Gastrocnemius medialis (tissue), 4 donors: ENCODE measurements at regions not wholly inside any gene's neighbourhood (a gene's known extent, or its start where the extent isn't known, plus 50 kb on each side); places are given as distances from the start of the nearest gene placed in this dataset.

ENCODE experiments used
- ATAC-seq, 2 donors: fragments of 150-250 bp; one replicate each; pipeline ENCODE4 v1.9.1; 2016
- DNase-seq, 2 donors: peaks; one replicate each; pipeline ENCODE4 v3.0.0-alpha.2; 2019
- H3K27ac ChIP-seq, 4 donors: fragments of 200-600 bp; sonication (generic); 1 replicate in 1 of 4; 2 replicates in 3 of 4; pipeline ENCODE4 v1.5.1; 2016 to 2018; ENCODE audit warnings: mild to moderate bottlenecking in 2 of 4, moderate library complexity in 1 of 4
- H3K27me3 ChIP-seq, 3 donors: fragments of 200-600 bp; sonication (generic) in 2 of 3; 1 replicate in 1 of 3; 2 replicates in 2 of 3; pipeline versions ENCODE4 v1.5.1 to v1.6.0; 2016 to 2019; ENCODE audit warnings: mild to moderate bottlenecking in 1 of 3, moderate library complexity in 1 of 3
- H3K36me3 ChIP-seq, 2 donors: fragments of 200-600 bp; sonication (generic) in 1 of 2; one replicate each; pipeline ENCODE4 v1.5.1; 2017 to 2018
- H3K4me1 ChIP-seq, 2 donors: fragments of 200-600 bp; sonication (generic) in 1 of 2; one replicate each; pipeline ENCODE4 v1.5.1; 2016 to 2017; ENCODE audit warnings: mild to moderate bottlenecking in 2 of 2
- H3K4me3 ChIP-seq, 4 donors: fragments of 200-600 bp; sonication (generic) in 3 of 4; 1 replicate in 1 of 4; 2 replicates in 3 of 4; pipeline ENCODE4 v1.5.1; 2016 to 2019; ENCODE audit warnings: mild to moderate bottlenecking in 2 of 4
- H3K9me3 ChIP-seq, 3 donors: fragments of 200-600 bp; sonication (generic) in 2 of 3; 1 replicate in 1 of 3; 2 replicates in 2 of 3; pipeline ENCODE4 v1.5.1; 2016 to 2019
- POLR2A ChIP-seq, 2 donors: fragments of 450-650 bp; IDR thresholded peaks; one replicate each; pipeline ENCODE4 v1.6.1; 2017; ENCODE audit warnings: antibody characterized with exemption in 2 of 2, mild to moderate bottlenecking in 2 of 2, moderate library complexity in 2 of 2
- in situ Hi-C, 4 donors: fragments of 200-750 bp; cut with MboI; loops; one replicate each; pipeline versions ENCODE4 v1.15.0 to v1.8.0; 2017; ENCODE audit warnings: low sequenced_read_pairs in 4 of 4
- intact Hi-C: fragments of 100-400 bp; cut with DNase I; formaldehyde crosslinking; loops from one replicate; pipeline ENCODE4 v1.15.1; 2023; ENCODE audit warnings: low total_unique reads
- TF ChIP-seq, protein P1 (sequence below), 5 experiments: fragments of 450-650 bp in 3 of 5; fragments of 200-600 bp in 2 of 5; sonication (generic) in 2 of 5; IDR thresholded peaks in 4 of 5; conservative IDR thresholded peaks in 1 of 5; 1 replicate in 4 of 5; 2 replicates in 1 of 5; pipeline ENCODE4 v1.5.1; 2016 to 2019; ENCODE audit warnings: antibody characterized with exemption in 5 of 5, mild to moderate bottlenecking in 3 of 5, moderate library complexity in 3 of 5

DNA sequence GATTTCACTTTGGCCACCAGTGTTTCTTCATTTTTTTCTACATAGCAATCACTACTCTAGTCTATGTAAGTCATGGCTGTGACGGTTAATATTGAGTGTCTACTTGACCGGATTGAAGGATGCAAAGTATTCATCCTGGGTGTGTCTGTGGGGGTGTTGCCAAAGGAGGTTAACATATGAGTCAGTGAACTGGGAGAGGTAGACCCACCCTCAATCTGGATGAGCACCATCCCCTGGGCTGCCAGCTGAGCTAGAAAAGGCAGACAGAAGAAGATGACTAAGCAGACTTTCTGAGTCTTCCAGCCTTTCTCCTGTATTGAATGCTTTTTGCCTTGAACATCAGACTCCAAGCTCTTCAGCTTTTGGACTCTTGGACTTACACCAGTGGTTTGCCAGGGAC is 265.0 kb upstream of the SLC8A1 start:
- Histone ChIP-seq H3K4me1 (no peaks in the 10 kb centered on the region), H3K4me3 (no peak overlapping the region), H3K27me3 (no peaks in the 10 kb centered on the region), H3K27ac (no peak overlapping the region), H3K9me3 (no peaks in the 10 kb centered on the region), H3K36me3 (no peaks in the 10 kb centered on the region)
- ATAC-seq (peak in 1 of 2 donors; percentile 36), DNase-seq (peak in 1 of 2 donors; percentile 35)
- intact Hi-C loops (no loop called here), in situ Hi-C loops (no loop called here)
- TF ChIP-seq, protein P1, sequence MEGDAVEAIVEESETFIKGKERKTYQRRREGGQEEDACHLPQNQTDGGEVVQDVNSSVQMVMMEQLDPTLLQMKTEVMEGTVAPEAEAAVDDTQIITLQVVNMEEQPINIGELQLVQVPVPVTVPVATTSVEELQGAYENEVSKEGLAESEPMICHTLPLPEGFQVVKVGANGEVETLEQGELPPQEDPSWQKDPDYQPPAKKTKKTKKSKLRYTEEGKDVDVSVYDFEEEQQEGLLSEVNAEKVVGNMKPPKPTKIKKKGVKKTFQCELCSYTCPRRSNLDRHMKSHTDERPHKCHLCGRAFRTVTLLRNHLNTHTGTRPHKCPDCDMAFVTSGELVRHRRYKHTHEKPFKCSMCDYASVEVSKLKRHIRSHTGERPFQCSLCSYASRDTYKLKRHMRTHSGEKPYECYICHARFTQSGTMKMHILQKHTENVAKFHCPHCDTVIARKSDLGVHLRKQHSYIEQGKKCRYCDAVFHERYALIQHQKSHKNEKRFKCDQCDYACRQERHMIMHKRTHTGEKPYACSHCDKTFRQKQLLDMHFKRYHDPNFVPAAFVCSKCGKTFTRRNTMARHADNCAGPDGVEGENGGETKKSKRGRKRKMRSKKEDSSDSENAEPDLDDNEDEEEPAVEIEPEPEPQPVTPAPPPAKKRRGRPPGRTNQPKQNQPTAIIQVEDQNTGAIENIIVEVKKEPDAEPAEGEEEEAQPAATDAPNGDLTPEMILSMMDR (IDR thresholded peaks at IDR 0.05 in 4 of 5, conservative IDR thresholded peaks at IDR 0.05 in 1 of 5): no peak
- TF ChIP-seq POLR2A (IDR thresholded peaks at IDR 0.05): no peak

DNA sequence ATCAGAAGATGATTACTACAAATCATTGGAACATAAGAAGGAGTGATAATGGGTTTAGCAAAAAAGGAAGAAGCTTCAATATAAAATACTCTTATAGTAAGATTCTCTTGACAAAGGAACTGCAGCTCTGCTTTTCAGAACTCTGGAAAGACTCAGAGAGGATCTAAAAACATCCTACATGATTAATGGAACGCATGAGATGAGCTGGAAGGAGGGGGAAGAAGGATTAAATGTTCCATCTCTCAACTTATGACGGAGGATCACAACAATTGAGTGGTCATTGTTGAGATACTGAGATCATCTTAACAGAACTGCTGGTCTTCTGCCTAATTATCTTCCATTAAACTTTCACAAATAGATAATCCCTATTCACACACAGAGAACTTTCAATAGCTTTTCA is 267.5 kb upstream of the SLC8A1 start:
- Histone ChIP-seq H3K4me1 (no peaks in the 10 kb centered on the region), H3K9me3 (no peaks in the 10 kb centered on the region), H3K4me3 (no peak overlapping the region), H3K27ac (no peak overlapping the region), H3K36me3 (no peaks in the 10 kb centered on the region), H3K27me3 (no peaks in the 10 kb centered on the region)
- DNase-seq (no peak), ATAC-seq (no peak)
- in situ Hi-C loops: no loop called here
- intact Hi-C loops: no loop called here
- TF ChIP-seq, protein P1 (IDR thresholded peaks at IDR 0.05 in 4 of 5, conservative IDR thresholded peaks at IDR 0.05 in 1 of 5): no peak
- no peak for TF ChIP-seq POLR2A (IDR thresholded peaks at IDR 0.05)

DNA sequence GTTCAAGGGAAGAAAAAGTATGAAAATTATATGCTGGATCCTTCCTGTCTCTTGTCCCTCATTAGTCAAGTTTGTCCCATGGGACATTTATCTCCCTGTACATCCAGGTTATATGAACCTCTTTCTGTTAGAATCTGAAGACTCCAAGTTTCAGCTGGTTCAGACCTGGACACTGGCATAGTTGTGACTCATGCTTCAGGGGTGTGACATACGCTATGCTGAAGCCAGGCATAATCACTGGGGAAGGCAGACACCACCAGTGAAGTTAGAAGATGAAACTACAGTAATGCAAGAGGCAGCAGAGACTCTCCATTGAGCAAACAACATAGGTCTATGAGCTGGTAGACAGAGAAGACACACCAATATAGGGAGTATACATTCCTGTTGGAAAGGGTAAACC is 269.7 kb upstream of the SLC8A1 start:
- in situ Hi-C loops: no loop called here
- Histone ChIP-seq H3K4me1 (no peaks in the 10 kb centered on the region), H3K4me3 (no peak overlapping the region), H3K9me3 (no peaks in the 10 kb centered on the region), H3K36me3 (no peaks in the 10 kb centered on the region), H3K27ac (no peak overlapping the region), H3K27me3 (no peaks in the 10 kb centered on the region)
- DNase-seq: no peak
- intact Hi-C loops: no loop called here
- TF ChIP-seq POLR2A (IDR thresholded peaks at IDR 0.05): no peak
- TF ChIP-seq, protein P1 (IDR thresholded peaks at IDR 0.05 in 4 of 5, conservative IDR thresholded peaks at IDR 0.05 in 1 of 5): no peak
- ATAC-seq: no peak

DNA sequence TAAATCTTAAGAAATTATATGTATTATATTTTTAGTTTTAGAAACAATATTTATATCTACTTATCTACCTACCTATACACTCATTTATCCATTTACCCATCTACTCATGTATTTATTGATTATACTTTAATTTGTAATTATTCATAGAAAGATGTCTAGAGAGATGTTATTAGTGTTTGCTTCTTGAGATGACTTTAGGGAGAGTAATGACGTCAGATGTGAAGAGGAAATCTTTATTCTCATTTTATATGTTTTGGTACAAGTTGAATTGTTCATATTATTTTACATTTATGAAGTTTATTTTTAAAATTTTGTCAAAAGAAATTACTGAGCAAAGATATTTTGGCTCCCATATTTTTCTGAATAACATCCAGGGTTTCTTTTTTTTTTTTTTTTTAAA is 271.3 kb upstream of the SLC8A1 start:
- in situ Hi-C loops (no loop called here), intact Hi-C loops (no loop called here)

DNA sequence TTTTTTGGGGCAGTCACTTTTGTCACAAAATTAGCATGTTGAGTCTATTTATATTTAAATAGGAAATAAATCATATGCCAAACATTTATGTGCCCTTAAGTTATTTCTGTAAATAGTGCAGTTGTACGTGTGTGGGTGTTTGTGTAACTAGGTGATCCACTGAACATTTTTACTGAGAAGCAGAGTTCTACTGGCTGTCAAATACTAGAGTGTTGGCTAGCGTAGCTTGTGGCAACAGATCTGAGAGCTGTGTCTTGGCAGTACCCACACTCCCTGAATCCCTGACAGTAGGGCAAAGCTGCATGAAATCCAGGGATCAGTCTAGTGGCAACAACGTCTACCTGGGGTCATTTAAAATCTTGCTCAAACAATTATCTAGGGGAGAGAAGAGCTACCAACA is 273.1 kb upstream of the SLC8A1 start:
- TF ChIP-seq, protein P1 (IDR thresholded peaks at IDR 0.05 in 4 of 5, conservative IDR thresholded peaks at IDR 0.05 in 1 of 5): no peak
- TF ChIP-seq POLR2A (IDR thresholded peaks at IDR 0.05): no peak
- H3K27me3 ChIP-seq: no peaks in the 10 kb centered on the region
- no peak overlapping the region for H3K27ac ChIP-seq
- H3K9me3 ChIP-seq: no peaks in the 10 kb centered on the region
- in situ Hi-C loops (no loop called here), intact Hi-C loops (no loop called here)
- no peak overlapping the region for H3K4me3 ChIP-seq
- no peaks in the 10 kb centered on the region for H3K36me3 ChIP-seq
- ATAC-seq (no peak), DNase-seq (no peak)
- H3K4me1 ChIP-seq: no peaks in the 10 kb centered on the region

More for the DNA sequence above, 271.3 kb upstream of the SLC8A1 start:
- ATAC-seq (no peak), DNase-seq (no peak)
- Histone ChIP-seq H3K4me1 (no peaks in the 10 kb centered on the region), H3K27ac (no peak overlapping the region), H3K9me3 (no peaks in the 10 kb centered on the region), H3K27me3 (no peaks in the 10 kb centered on the region), H3K4me3 (no peak overlapping the region), H3K36me3 (no peaks in the 10 kb centered on the region)
- TF ChIP-seq, protein P1 (IDR thresholded peaks at IDR 0.05 in 4 of 5, conservative IDR thresholded peaks at IDR 0.05 in 1 of 5): no peak
- no peak for TF ChIP-seq POLR2A (IDR thresholded peaks at IDR 0.05)
